Epithelial cell of esophagus (primary cell): ENCODE measurements at regions not wholly inside any gene's neighbourhood (a gene's known extent, or its start where the extent isn't known, plus 50 kb on each side); places are given as distances from the start of the nearest gene placed in this dataset.

ENCODE experiments used
- DNase-seq: peaks from one replicate; pipeline ENCODE4 v3.0.0; 2010; ENCODE audit warnings: low read depth
- H3K4me3 ChIP-seq: 2 replicates; pipeline ENCODE4 v1.5.1; 2011; ENCODE audit warnings: mild to moderate bottlenecking, low read length, control low read depth
- TF ChIP-seq, protein P1 (sequence below): IDR thresholded peaks from 2 replicates; pipeline ENCODE4 v1.5.1; 2011; ENCODE audit warnings: low read depth, mild to moderate bottlenecking, low read length, control low read depth, inconsistent platforms; ENCODE audit not compliant: insufficient read depth; ENCODE audit errors: missing control alignments

DNA sequence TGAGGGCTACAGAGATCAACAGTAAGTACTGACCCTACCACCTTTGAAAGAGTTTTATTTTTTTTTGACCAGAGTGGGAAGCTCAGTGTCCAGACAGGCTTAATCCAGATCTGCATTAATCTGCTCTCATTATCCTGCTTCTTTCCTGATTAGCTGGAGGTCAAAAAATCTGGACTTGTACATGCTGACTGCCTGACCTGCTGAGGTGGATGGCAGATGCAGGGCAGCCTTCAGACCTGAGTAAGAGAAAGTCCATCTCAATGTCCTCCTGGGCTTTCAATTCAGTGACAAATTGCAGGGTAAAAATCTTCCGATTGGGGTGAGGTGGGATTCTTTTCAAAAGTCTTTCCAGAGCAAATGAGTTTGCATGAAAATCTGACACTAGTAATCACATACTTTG, 998.8 kb upstream of the PIK3C3 start:
- no peak overlapping the region for H3K4me3 ChIP-seq
- no peak for DNase-seq
- TF ChIP-seq, protein P1, sequence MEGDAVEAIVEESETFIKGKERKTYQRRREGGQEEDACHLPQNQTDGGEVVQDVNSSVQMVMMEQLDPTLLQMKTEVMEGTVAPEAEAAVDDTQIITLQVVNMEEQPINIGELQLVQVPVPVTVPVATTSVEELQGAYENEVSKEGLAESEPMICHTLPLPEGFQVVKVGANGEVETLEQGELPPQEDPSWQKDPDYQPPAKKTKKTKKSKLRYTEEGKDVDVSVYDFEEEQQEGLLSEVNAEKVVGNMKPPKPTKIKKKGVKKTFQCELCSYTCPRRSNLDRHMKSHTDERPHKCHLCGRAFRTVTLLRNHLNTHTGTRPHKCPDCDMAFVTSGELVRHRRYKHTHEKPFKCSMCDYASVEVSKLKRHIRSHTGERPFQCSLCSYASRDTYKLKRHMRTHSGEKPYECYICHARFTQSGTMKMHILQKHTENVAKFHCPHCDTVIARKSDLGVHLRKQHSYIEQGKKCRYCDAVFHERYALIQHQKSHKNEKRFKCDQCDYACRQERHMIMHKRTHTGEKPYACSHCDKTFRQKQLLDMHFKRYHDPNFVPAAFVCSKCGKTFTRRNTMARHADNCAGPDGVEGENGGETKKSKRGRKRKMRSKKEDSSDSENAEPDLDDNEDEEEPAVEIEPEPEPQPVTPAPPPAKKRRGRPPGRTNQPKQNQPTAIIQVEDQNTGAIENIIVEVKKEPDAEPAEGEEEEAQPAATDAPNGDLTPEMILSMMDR, result no peak

DNA sequence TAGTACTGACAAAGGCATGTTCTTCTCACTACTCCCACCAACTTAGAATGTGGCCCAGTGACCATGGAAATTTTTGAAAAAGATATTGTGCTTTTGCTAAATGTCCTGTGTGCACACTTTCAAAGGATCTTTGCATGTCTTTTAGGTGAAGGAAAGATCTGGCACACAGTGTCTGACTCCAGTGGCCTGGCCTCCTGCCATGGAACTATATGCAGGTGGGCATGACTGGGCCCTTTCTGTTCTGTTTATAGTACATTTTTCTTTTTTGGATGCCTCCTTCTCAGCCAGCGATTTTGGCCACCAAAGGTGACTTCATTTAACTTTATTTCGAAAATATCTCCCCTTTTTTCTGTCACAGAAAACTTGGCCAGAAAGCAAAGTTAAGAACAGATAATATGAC, 999.7 kb upstream of the PIK3C3 start:
- H3K4me3 ChIP-seq, result no peak overlapping the region
- TF ChIP-seq, protein P1, result no peak
- DNase-seq, result no peak

DNA sequence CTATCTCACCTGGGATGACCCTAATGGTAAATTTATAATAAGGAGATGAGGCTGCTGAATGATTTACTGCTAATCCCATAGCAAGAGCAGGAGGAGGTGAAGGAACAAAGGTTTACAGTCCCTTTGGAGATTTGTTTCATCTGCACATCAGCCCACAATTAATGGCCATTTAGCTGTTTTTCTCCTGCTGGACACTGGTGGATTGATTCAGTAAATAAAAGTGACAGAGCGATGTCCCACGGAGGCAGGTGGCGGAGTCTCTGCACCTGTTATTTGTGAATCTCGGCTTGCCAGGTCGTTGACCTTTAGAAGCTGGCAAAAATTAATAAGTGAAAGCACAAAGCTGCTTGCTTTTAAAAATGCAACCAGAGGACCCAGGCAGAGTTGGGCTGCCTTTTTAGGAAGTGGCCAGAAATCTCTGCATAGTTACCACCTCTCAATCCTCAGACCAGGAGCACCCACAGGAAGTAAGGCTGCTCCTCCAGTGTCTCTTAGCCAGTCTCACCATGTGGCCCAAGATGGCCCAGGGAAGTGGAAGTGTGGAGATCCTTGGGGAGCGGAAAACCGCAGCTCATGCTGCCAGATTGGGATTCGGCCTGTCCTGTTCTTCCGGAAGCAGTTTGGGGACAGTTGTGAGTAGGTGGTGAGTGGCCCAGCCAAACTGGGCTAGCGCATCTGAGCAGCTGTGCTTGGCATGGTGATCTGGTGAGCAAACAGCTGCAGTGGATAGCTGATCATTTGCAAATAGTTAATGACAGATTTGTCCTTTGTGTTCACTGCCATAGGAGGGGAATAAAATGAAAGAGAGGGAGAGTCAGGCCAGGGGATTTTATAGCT, 1005.7 kb upstream of the PIK3C3 start:
- no peak overlapping the region for H3K4me3 ChIP-seq
- DNase-seq, result no peak
- TF ChIP-seq, protein P1, result no peak

DNA sequence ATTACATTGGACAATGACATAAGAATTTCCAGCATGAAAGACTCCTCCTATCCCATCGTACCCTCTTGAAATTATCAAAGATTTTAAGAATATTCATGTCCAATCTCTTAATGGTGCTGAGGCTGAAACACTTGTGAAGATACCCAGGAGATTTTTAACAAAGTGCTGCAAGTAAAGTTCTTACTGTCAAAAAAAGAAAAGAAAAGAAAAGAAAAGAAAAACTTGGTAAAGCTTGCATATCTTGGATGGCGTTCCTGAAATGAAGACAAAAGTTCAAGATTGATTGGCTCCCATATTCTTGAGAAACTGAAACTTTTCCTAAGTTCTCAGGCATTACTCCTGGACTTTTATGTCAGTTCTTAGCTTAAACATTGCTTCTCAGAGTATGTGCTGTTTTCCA, 1010.5 kb upstream of the PIK3C3 start:
- DNase-seq, result no peak
- TF ChIP-seq, protein P1, result no peak
- H3K4me3 ChIP-seq, result no peak overlapping the region

DNA sequence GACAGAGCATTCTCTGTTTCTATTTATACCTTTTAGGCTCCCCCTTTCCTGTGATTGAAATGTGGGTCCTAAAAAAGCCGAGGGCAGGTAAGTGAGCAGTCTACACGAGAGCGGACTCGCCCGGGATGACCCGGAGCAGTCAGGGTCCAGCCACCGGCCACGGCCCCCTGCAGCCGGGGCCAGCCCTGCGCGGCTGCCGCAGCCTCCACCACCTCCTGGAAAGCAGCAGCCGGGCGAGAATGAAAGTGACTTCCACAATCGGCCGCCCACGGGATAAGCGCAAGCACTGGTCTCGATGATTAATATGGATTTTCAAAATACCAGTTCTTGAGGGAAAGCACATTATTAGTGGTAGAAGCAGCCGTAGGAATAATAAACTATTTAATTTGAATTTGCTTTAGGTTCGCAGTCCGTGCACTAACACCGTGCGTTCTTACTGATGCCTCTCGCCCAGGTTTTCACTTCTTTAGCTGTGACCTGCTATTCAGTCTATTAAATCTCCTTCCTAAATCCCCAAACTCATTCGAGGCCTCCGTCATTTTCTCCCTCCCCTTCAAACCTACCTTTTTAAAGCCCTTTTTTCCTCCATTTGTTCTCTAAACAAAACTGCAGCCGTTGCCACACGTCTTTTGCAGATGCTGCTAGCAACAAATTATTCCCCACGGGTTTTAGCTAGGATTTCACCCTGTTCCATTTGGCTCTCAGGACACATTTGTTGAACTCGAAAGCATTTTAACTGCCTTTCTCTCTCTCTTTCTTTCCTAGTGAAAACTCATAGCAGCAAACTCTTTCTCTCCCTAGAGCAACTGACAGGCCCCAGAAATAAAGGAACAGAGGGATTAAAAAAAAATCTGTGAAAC, 1015.1 kb upstream of the PIK3C3 start:
- H3K4me3 ChIP-seq, result no peak overlapping the region
- TF ChIP-seq, protein P1, result no peak
- no peak for DNase-seq

DNA sequence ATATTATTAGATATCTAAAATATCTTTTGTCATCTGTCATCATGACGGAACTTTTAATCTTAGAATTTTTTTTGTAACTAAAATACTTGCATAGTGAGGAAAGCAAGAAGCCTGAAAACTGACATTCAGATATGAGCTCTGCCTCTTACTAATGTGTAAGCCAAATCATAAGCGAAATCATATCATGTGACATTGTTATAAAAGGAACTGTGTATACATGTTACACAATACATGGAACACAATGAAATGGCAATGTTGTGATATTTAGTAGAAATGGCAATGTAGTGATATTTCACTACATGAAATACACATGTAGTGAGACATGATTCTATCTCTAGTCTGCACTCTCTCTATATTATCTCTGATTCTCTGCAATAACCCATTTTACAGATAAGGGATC, 1016.4 kb upstream of the PIK3C3 start:
- no peak for DNase-seq
- H3K4me3 ChIP-seq, result no peak overlapping the region
- TF ChIP-seq, protein P1, result no peak
